ENCODE measurements at regions not wholly inside any gene's neighbourhood (a gene's known extent, or its start where the extent isn't known, plus 50 kb on each side); places are given as distances from the start of the nearest gene placed in this dataset.

GRCh38 chr7:3128857-3129490, 85.3 kb upstream of the CARD11 start:
- TF ChIP-seq CTCF (optimal IDR thresholded peaks at IDR 0.05 in 1 of 3, IDR thresholded peaks at IDR 0.05 in 1 of 3, conservative IDR thresholded peaks at IDR 0.05 in 1 of 3; ENCODE audit: extremely low read depth in 1 of 3, insufficient read depth in 2 of 3, low read length in 3 of 3), result no peak
- TF ChIP-seq EZH2 (IDR thresholded peaks at IDR 0.05; ENCODE audit: low read length), result no peak

Data from keratinocyte (primary cell).